CD14-positive monocyte (primary cell): ENCODE measurements at regions not wholly inside any gene's neighbourhood (a gene's known extent, or its start where the extent isn't known, plus 50 kb on each side); places are given as distances from the start of the nearest gene placed in this dataset.
A peak's percentile ranks its signal among the peaks of the same experiment; 100 is the strongest.

Source experiments
- DNase-seq, 3 donors: peaks; one replicate each; pipeline ENCODE4 v3.0.0-alpha.2; 2011 to 2022
- H2AFZ ChIP-seq: 2 replicates; pipeline ENCODE4 v1.6.0; 2012; ENCODE audit warnings: mild to moderate bottlenecking, low read depth, low read length, inconsistent platforms; ENCODE audit not compliant: insufficient read depth, poor library complexity, severe bottlenecking
- H3K27ac ChIP-seq, 2 donors: 1 replicate in 1 of 2; 2 replicates in 1 of 2; pipeline ENCODE4 v1.5.1; 2012 to 2013; ENCODE audit warnings: low read length in 2 of 2, control low read depth in 1 of 2, inconsistent platforms in 1 of 2, low read depth in 1 of 2, mild to moderate bottlenecking in 1 of 2
- H3K27me3 ChIP-seq, 2 donors: one replicate each; pipeline versions ENCODE4 v1.6.0 to v1.6.1; 2011 to 2013; ENCODE audit warnings: low read length in 2 of 2; ENCODE audit not compliant: control insufficient read depth in 2 of 2, insufficient read depth in 2 of 2
- H3K36me3 ChIP-seq, 2 donors: replicated peaks in 1 of 2; 1 replicate in 1 of 2; 2 replicates in 1 of 2; pipeline versions ENCODE4 v1.5.1 to v1.6.1; 2012 to 2013; ENCODE audit warnings: low read length in 2 of 2, control low read depth in 1 of 2, inconsistent platforms in 1 of 2, mild to moderate bottlenecking in 1 of 2; ENCODE audit not compliant: insufficient read depth in 2 of 2, control insufficient read depth in 1 of 2
- H3K4me1 ChIP-seq, 2 donors: 1 replicate in 1 of 2; 2 replicates in 1 of 2; pipeline versions ENCODE4 v1.5.1 to v1.6.1; 2012 to 2013; ENCODE audit warnings: low read length in 2 of 2, control low read depth in 1 of 2, inconsistent platforms in 1 of 2, mild to moderate bottlenecking in 1 of 2, moderate library complexity in 1 of 2; ENCODE audit not compliant: insufficient read depth in 2 of 2, control insufficient read depth in 1 of 2
- H3K4me2 ChIP-seq: replicated peaks from 2 replicates; pipeline ENCODE3; 2012; ENCODE audit warnings: low read length, moderate library complexity, mild to moderate bottlenecking; ENCODE audit not compliant: poor library complexity, severe bottlenecking; ENCODE audit errors: extremely low read depth
- H3K4me3 ChIP-seq, 3 experiments: fragments of 200-600 bp in 1 of 3; sonication (generic) in 1 of 3; replicated peaks in 1 of 3; 1 replicate in 2 of 3; 2 replicates in 1 of 3; pipeline ENCODE4 v1.5.1; 2011 to 2013; ENCODE audit warnings: low read length in 3 of 3, mild to moderate bottlenecking in 3 of 3, control low read depth in 2 of 3, low read depth in 2 of 3, inconsistent platforms in 1 of 3, moderate library complexity in 1 of 3
- H3K79me2 ChIP-seq: 2 replicates; pipeline ENCODE4 v1.6.0; 2012; ENCODE audit warnings: mild to moderate bottlenecking, control low read depth, inconsistent platforms, low read length, moderate library complexity; ENCODE audit not compliant: insufficient read depth
- H3K9ac ChIP-seq: 2 replicates; pipeline ENCODE4 v1.6.0; 2017; ENCODE audit warnings: low read length, mild to moderate bottlenecking; ENCODE audit not compliant: insufficient read depth, poor library complexity, severe bottlenecking
- H3K9me3 ChIP-seq, 2 donors: replicated peaks in 1 of 2; 1 replicate in 1 of 2; 2 replicates in 1 of 2; pipeline versions ENCODE4 v1.5.1 to v1.6.1; 2012 to 2013; ENCODE audit warnings: low read length in 2 of 2, control low read depth in 1 of 2; ENCODE audit not compliant: control insufficient read depth in 1 of 2, insufficient read depth in 1 of 2
- H4K20me1 ChIP-seq: 2 replicates; pipeline ENCODE4 v1.6.0; 2012; ENCODE audit warnings: mild to moderate bottlenecking, low read length, control low read depth, moderate library complexity; ENCODE audit not compliant: insufficient read depth
- H3K27ac Mint-ChIP-seq, 7 donors: one replicate each; pipeline ENCODE4 v1.8.0; 2020; ENCODE audit warnings: mild to moderate bottlenecking in 7 of 7, mixed read lengths in 7 of 7, moderate library complexity in 6 of 7, inconsistent platforms in 2 of 7
- H3K27me3 Mint-ChIP-seq, 3 donors: one replicate each; pipeline ENCODE4 v1.8.0; 2021 to 2022; ENCODE audit warnings: low read depth in 3 of 3, mild to moderate bottlenecking in 3 of 3, mixed read lengths in 3 of 3, moderate library complexity in 3 of 3, inconsistent platforms in 1 of 3
- H3K36me3 Mint-ChIP-seq, 2 donors: one replicate each; pipeline ENCODE4 v1.8.0; 2020; ENCODE audit warnings: mixed read lengths in 2 of 2, inconsistent platforms in 1 of 2, mild to moderate bottlenecking in 1 of 2
- H3K4me1 Mint-ChIP-seq: one replicate; pipeline ENCODE4 v1.8.0; 2020; ENCODE audit warnings: mild to moderate bottlenecking, mixed read lengths
- H3K4me3 Mint-ChIP-seq, 2 donors: one replicate each; pipeline ENCODE4 v1.8.0; 2020; ENCODE audit warnings: mild to moderate bottlenecking in 2 of 2, mixed read lengths in 2 of 2, moderate library complexity in 1 of 2
- H3K9me3 Mint-ChIP-seq, 7 donors: one replicate each; pipeline ENCODE4 v1.8.0; 2020 to 2022; ENCODE audit warnings: mixed read lengths in 7 of 7, mild to moderate bottlenecking in 6 of 7, moderate library complexity in 6 of 7, inconsistent platforms in 2 of 7
- CTCF ChIP-seq: fragments of 200-600 bp; IDR thresholded peaks from one replicate; pipeline ENCODE4 v1.8.0; 2022; ENCODE audit warnings: antibody characterized with exemption, mild to moderate bottlenecking
- WGBS: methylation state at CpG from one replicate; pipeline ENCODE4 v1.1.5; 2013; ENCODE audit warnings: missing lambda C conversion rate; ENCODE audit not compliant: insufficient coverage; 5-methylcytosine and 5-hydroxymethylcytosine counted together
- intact Hi-C, 2 donors: fragments of 100-400 bp; cut with micrococcal nuclease; formaldehyde crosslinking; loops; one replicate each; pipeline versions ENCODE4 v1.15.0 to v1.15.1; 2023

GRCh38 chr5:77844373-77844622, 68.2 kb upstream of the TBCA start:
- H3K4me1 ChIP-seq, result peaks cover 8 to 17% of the 10 kb centered on the region in 2 donors
- peak overlapping the region; percentile 48 for H3K9ac ChIP-seq
- Mint-ChIP-seq H3K4me3 (peak overlapping the region; percentile 81 to 97), H3K36me3 (peaks cover 0 to 20% of the 10 kb centered on the region in 2 donors), H3K27me3 (peaks cover 19 to 77% (median 41%) of the 10 kb centered on the region in 3 donors), H3K4me1 (peaks cover 23% of the 10 kb centered on the region), H3K27ac (peak overlapping the region in 1 of 7 donors; percentile 83), H3K9me3 (peaks cover 0 to 13% (median 0%) of the 10 kb centered on the region in 7 donors)
- peak overlapping the region; percentile 93 for H2AFZ ChIP-seq
- DNase-seq, result no peak
- H3K27me3 ChIP-seq, result peaks cover 28 to 85% of the 10 kb centered on the region in 2 donors
- H4K20me1 ChIP-seq, result no peaks in the 10 kb centered on the region
- H3K79me2 ChIP-seq, result no peaks in the 10 kb centered on the region
- WGBS, result under 1% methylated on average over 10 of the region's 10 CpGs
- H3K4me3 ChIP-seq, result peak overlapping the region; percentile 46 to 85 (median 54)
- H3K27ac ChIP-seq, result no peak overlapping the region
- intact Hi-C loops, result loop anchor here in 1 of 2 donors (10.0 kb wide), 1 partner anchor 209 kb away; the partner anchor contains the start of gene OTP
- H3K36me3 ChIP-seq, result no peaks in the 10 kb centered on the region
- TF ChIP-seq CTCF, result no peak
- peak overlapping the region; percentile 91 for H3K4me2 ChIP-seq
- H3K9me3 ChIP-seq, result no peaks in the 10 kb centered on the region

- H3K79me2 ChIP-seq, result no peaks in the 10 kb centered on the region
- no peaks in the 10 kb centered on the region for H4K20me1 ChIP-seq
- Mint-ChIP-seq H3K27me3 (peaks cover 18 to 77% (median 41%) of the 10 kb centered on the region in 3 donors), H3K4me3 (peak overlapping the region; percentile 81 to 97), H3K9me3 (peaks cover 0 to 13% (median 0%) of the 10 kb centered on the region in 7 donors), H3K36me3 (peaks cover 0 to 20% of the 10 kb centered on the region in 2 donors), H3K4me1 (peaks cover 23% of the 10 kb centered on the region), H3K27ac (peak overlapping the region in 1 of 7 donors; percentile 83)
- peak overlapping the region; percentile 93 for H2AFZ ChIP-seq
- peaks cover 28 to 85% of the 10 kb centered on the region in 2 donors for H3K27me3 ChIP-seq
- H3K36me3 ChIP-seq, result no peaks in the 10 kb centered on the region
- peaks cover 8 to 17% of the 10 kb centered on the region in 2 donors for H3K4me1 ChIP-seq
- no peak for DNase-seq
- peak overlapping the region; percentile 91 for H3K4me2 ChIP-seq
- intact Hi-C loops, result loop anchor here in 1 of 2 donors (10.0 kb wide), 1 partner anchor 209 kb away; the partner anchor contains the start of gene OTP
- no peak for TF ChIP-seq CTCF
- peak overlapping the region; percentile 48 for H3K9ac ChIP-seq
- H3K4me3 ChIP-seq, result peak overlapping the region; percentile 46 to 85 (median 54)
- H3K9me3 ChIP-seq, result no peaks in the 10 kb centered on the region
- no peak overlapping the region for H3K27ac ChIP-seq
- no CpG with 5 or more reads among the region's 24 CpGs for WGBS
Observed at GRCh38 chr5:77843570-77844372, 67.6 kb upstream of the TBCA start.
